SH-SY5Y (cell line): ENCODE measurements at regions not wholly inside any gene's neighbourhood (a gene's known extent, or its start where the extent isn't known, plus 50 kb on each side); places are given as distances from the start of the nearest gene placed in this dataset.

ENCODE experiments used
- GATA2 ChIP-seq: IDR thresholded peaks from 2 replicates; pipeline ENCODE4 v1.6.1; 2011; ENCODE audit warnings: mild to moderate bottlenecking, low read depth, low read length
- GATA3 ChIP-seq: IDR thresholded peaks from 2 replicates; pipeline ENCODE4 v1.6.1; 2011; ENCODE audit warnings: low read depth, mild to moderate bottlenecking, low read length, moderate library complexity

- TF ChIP-seq GATA2, result no peak
- TF ChIP-seq GATA3, result no peak
Observed at GRCh38 chr3:106183762-106184391, 315.1 kb upstream of the CBLB start.
